ENCODE measurements at regions not wholly inside any gene's neighbourhood (a gene's known extent, or its start where the extent isn't known, plus 50 kb on each side); places are given as distances from the start of the nearest gene placed in this dataset.

DNA sequence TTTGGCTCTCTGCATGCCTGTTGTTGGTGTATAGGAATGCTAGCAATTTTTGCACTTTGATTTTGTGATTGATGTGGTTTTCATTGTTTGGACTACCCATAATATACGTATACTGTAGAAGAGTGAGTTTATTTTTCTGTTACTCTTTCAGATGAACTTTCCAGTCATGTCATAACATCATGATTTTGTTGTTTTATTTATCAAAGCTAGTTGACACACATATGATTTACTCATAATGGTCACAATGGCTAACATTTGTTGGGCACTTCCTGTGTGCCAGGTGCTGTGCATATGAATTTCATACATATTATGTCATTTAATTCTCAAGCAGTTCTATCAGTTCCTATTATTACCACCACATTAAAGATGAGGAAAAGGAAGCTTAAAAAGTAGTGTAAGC lies 98.1 kb upstream of the GUCA2B start:
- no peaks in the 10 kb centered on the region for H3K79me2 ChIP-seq (ENCODE audit: low read length)
- no peak overlapping the region for H2AFZ ChIP-seq (ENCODE audit: low read length)
- no peak overlapping the region for H3K4me2 ChIP-seq (ENCODE audit: low read length)
- CTCF ChIA-PET: interaction anchor here (0.7 kb wide), 1 partner anchor 51 kb away, joined by 4 read pairs; no protein-coding TSS in a partner anchor
- no peaks in the 10 kb centered on the region for H3K27me3 ChIP-seq (ENCODE audit: low read length)
- H3K27ac ChIP-seq (ENCODE audit: low read length): no peak overlapping the region
- H3K36me3 ChIP-seq (ENCODE audit: low read depth, low read length): peaks cover 3% of the 10 kb centered on the region; the same call in 1 of the 2 replicates
- POLR2A ChIA-PET (ENCODE audit: unreplicated experiment): no interaction called here
- TF ChIP-seq EZH2phosphoT487 (IDR thresholded peaks at IDR 0.05; ENCODE audit: borderline replicate concordance, low read length) (no peak), CTCF (conservative IDR thresholded peaks at IDR 0.05; ENCODE audit: low read depth, low read length) (no peak), EZH2 (IDR thresholded peaks at IDR 0.05; ENCODE audit: low read length, unreplicated experiment) (no peak)
- H3F3A ChIP-seq (ENCODE audit: low read length, unreplicated experiment): no peaks in the 10 kb centered on the region
- no peaks in the 10 kb centered on the region for H3K9me2 ChIP-seq (replicated peaks; ENCODE audit: low read length)
- H3K9ac ChIP-seq (ENCODE audit: low read length): no peak overlapping the region
- H3K9me3 ChIP-seq (ENCODE audit: low read length): peaks cover 6% of the 10 kb centered on the region; the same call in 1 of the 2 replicates
- ATAC-seq (no peak), DNase-seq (no peak)
- H4K20me1 ChIP-seq (ENCODE audit: low read length): no peaks in the 10 kb centered on the region
- no TSS peak for BruUV-seq (replicated peaks)
- no peaks in the 10 kb centered on the region for H3K4me1 ChIP-seq (ENCODE audit: insufficient read depth, low read length)
- H3K4me3 ChIP-seq (ENCODE audit: low read length): no peak overlapping the region
- intact Hi-C loops (cut with micrococcal nuclease): no loop called here

GRCh38 chr1:42052072-42052699 lies 101.0 kb upstream of the GUCA2B start:
- H3K79me2 ChIP-seq (ENCODE audit: low read length): no peaks in the 10 kb centered on the region
- no peak overlapping the region for H3K4me3 ChIP-seq (ENCODE audit: low read length)
- POLR2A ChIA-PET (ENCODE audit: unreplicated experiment): no interaction called here
- no peak overlapping the region for H3K4me2 ChIP-seq (ENCODE audit: low read length)
- H3K27ac ChIP-seq (ENCODE audit: low read length): no peak overlapping the region
- no peak overlapping the region for H3K9ac ChIP-seq (ENCODE audit: low read length)
- BruUV-seq (replicated peaks): no TSS peak
- CTCF ChIA-PET: no interaction called here
- no peaks in the 10 kb centered on the region for H4K20me1 ChIP-seq (ENCODE audit: low read length)
- no peaks in the 10 kb centered on the region for H3K9me2 ChIP-seq (replicated peaks; ENCODE audit: low read length)
- TF ChIP-seq CTCF (conservative IDR thresholded peaks at IDR 0.05; ENCODE audit: low read depth, low read length) (no peak), EZH2phosphoT487 (IDR thresholded peaks at IDR 0.05; ENCODE audit: borderline replicate concordance, low read length) (no peak), EZH2 (IDR thresholded peaks at IDR 0.05; ENCODE audit: low read length, unreplicated experiment) (no peak)
- H3K27me3 ChIP-seq (ENCODE audit: low read length): no peaks in the 10 kb centered on the region
- H3K9me3 ChIP-seq (ENCODE audit: low read length): no peaks in the 10 kb centered on the region
- no peak for ATAC-seq
- no peak for DNase-seq
- no peaks in the 10 kb centered on the region for H3F3A ChIP-seq (ENCODE audit: low read length, unreplicated experiment)
- H3K36me3 ChIP-seq (ENCODE audit: low read depth, low read length): no peaks in the 10 kb centered on the region
- intact Hi-C loops (cut with micrococcal nuclease): no loop called here
- no peak overlapping the region for H2AFZ ChIP-seq (ENCODE audit: low read length)
- H3K4me1 ChIP-seq (ENCODE audit: insufficient read depth, low read length): no peaks in the 10 kb centered on the region

- Histone ChIP-seq H3K9me2 (replicated peaks; ENCODE audit: low read length) (no peaks in the 10 kb centered on the region), H2AFZ (ENCODE audit: low read length) (no peak overlapping the region), H3K4me1 (ENCODE audit: insufficient read depth, low read length) (no peaks in the 10 kb centered on the region), H3K4me3 (ENCODE audit: low read length) (no peak overlapping the region), H3K27me3 (ENCODE audit: low read length) (no peaks in the 10 kb centered on the region), H3K9me3 (ENCODE audit: low read length) (no peaks in the 10 kb centered on the region), H3K36me3 (ENCODE audit: low read depth, low read length) (no peaks in the 10 kb centered on the region), H3K9ac (ENCODE audit: low read length) (no peak overlapping the region), H3K27ac (ENCODE audit: low read length) (no peak overlapping the region), H4K20me1 (ENCODE audit: low read length) (no peaks in the 10 kb centered on the region), H3K4me2 (ENCODE audit: low read length) (no peak overlapping the region), H3K79me2 (ENCODE audit: low read length) (no peaks in the 10 kb centered on the region), H3F3A (ENCODE audit: low read length, unreplicated experiment) (no peaks in the 10 kb centered on the region)
- ChIA-PET CTCF (no interaction called here), POLR2A (ENCODE audit: unreplicated experiment) (no interaction called here)
- TF ChIP-seq EZH2phosphoT487 (IDR thresholded peaks at IDR 0.05; ENCODE audit: borderline replicate concordance, low read length): no peak
- no peak for TF ChIP-seq CTCF (conservative IDR thresholded peaks at IDR 0.05; ENCODE audit: low read depth, low read length)
- intact Hi-C loops (cut with micrococcal nuclease): no loop called here
- DNase-seq (no peak), ATAC-seq (no peak)
- BruUV-seq (replicated peaks): no TSS peak
Observed at GRCh38 chr1:42047508-42047880, 105.7 kb upstream of the GUCA2B start.
